ENCODE measurements at regions not wholly inside any gene's neighbourhood (a gene's known extent, or its start where the extent isn't known, plus 50 kb on each side); places are given as distances from the start of the nearest gene placed in this dataset.
"Not testable (repeated sequence)": the region's sequence is repeated elsewhere in the genome, so short reads cannot be mapped to it uniquely, and the experiment has no call there.

DNA sequence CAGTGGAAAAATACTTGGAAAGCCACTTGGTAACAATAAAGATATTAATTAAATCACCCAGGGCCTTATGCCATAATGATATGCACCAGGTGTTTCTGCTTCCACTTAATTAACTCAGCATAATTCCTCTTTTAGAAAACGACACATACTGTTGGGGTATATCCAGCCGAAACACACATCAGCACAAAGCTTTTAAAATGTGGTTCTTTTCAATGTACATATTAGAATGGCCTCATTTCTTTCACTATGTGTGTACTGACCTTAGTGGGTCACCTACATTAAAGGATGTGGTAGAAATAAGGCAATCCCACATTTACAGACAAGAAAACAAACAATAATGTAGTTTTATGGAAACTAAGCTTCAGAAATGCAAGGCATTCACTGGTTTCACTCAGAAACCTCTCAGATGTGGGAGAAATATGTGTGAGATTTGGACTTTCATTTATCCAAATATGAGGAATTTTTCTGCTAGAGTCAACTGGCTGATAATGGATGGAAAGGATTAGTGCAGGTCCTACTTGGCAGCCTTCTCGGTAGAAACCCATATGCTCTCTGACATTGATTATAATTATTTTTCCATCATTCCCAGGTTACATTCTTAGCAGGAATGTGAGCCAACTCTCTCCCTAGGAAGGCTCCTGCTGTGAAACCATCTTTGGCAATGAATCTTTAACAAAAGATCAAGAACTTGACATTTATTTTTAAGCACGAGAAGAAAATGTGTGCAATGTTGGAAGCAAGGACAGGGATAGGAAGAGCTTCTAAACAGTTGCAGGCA, 66.7 kb upstream of the DHX40 start:
- DNase-seq: no peak
- Histone ChIP-seq H3K36me3 (no peaks in the 10 kb centered on the region), H3K27ac (peak overlapping the region in 2 of 4 donors; percentile 31 to 86), H3K27me3 (no peaks in the 10 kb centered on the region), H3K4me3 (no peak overlapping the region), H3K9me3 (no peaks in the 10 kb centered on the region), H3K4me1 (peaks cover 0 to 14% (median 9%) of the 10 kb centered on the region in 4 donors)
- whole genome bisulfite sequencing, 2 donors: 78 to 87% methylated on average over 4 of the region's 4 CpGs
- no peak for TF ChIP-seq POLR2AphosphoS5 (IDR thresholded peaks at IDR 0.05)
- TF ChIP-seq, protein P1, sequence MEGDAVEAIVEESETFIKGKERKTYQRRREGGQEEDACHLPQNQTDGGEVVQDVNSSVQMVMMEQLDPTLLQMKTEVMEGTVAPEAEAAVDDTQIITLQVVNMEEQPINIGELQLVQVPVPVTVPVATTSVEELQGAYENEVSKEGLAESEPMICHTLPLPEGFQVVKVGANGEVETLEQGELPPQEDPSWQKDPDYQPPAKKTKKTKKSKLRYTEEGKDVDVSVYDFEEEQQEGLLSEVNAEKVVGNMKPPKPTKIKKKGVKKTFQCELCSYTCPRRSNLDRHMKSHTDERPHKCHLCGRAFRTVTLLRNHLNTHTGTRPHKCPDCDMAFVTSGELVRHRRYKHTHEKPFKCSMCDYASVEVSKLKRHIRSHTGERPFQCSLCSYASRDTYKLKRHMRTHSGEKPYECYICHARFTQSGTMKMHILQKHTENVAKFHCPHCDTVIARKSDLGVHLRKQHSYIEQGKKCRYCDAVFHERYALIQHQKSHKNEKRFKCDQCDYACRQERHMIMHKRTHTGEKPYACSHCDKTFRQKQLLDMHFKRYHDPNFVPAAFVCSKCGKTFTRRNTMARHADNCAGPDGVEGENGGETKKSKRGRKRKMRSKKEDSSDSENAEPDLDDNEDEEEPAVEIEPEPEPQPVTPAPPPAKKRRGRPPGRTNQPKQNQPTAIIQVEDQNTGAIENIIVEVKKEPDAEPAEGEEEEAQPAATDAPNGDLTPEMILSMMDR (IDR thresholded peaks at IDR 0.05): no peak
- TF ChIP-seq EP300 (IDR thresholded peaks at IDR 0.05): no peak
- no peak for TF ChIP-seq POLR2A (IDR thresholded peaks at IDR 0.05)
- intact Hi-C loops (cut with DNase I): no loop called here

DNA sequence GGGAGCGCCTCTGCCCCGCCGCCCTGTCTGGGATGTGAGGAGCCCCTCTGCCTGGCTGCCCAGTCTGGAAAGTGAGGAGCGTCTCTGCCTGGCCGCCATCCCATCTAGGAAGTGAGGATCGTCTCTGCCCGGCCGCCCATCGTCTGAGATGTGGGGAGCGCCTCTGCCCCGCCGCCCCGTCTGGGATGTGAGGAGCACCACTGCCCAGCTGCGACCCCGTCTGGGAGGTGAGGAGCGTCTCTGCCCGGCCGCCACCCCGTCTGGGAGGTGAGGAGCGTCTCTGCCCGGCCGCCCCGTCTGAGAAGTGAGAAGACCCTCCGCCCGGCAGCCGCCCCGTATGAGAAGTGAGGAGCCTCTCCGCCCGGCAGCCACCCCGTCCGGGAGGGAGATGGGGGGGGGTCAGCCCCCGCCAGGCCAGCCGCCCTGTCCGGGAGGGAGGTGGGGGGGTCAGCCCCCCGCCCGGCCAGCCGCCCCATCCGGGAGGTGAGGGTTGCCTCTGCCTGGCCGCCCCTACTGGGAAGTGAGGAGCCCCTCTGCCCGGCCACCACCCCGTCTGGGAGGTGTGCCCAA, 65.2 kb upstream of the DHX40 start:
- Histone ChIP-seq H3K27ac (peak overlapping the region in 1 of 4 donors; percentile 86), H3K4me1 (peaks cover 0 to 14% (median 9%) of the 10 kb centered on the region in 4 donors)
- H3K4me3 ChIP-seq; DNase-seq; H3K27me3 ChIP-seq; intact Hi-C loops (cut with DNase I); H3K36me3 ChIP-seq; H3K9me3 ChIP-seq: not testable (repeated sequence)
- 95 to 96% methylated on average over 41 of the region's 41 CpGs for WGBS, 2 donors

DNA sequence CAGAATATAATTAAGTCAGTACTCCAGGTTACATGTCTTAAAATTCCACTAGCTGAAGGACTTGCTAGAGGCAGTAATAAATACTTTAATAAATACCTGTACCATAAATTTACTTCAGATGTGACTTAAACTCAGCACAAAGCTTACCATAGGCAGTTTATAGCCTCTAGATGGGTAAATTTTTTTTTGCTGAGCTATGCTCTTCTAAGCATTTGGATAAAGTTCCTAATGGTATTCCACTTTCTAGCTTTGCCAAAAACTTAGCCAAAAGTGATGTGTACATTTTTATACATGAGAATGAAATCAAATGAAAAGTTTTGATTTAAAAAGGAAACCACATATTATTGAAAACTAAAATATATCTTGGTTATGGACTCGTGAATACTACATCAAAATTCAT, 63.7 kb upstream of the DHX40 start:
- WGBS, 2 donors: 77 to 79% methylated on average over 1 of the region's 1 CpG
- no peak for DNase-seq
- intact Hi-C loops (cut with DNase I): no loop called here

DNA sequence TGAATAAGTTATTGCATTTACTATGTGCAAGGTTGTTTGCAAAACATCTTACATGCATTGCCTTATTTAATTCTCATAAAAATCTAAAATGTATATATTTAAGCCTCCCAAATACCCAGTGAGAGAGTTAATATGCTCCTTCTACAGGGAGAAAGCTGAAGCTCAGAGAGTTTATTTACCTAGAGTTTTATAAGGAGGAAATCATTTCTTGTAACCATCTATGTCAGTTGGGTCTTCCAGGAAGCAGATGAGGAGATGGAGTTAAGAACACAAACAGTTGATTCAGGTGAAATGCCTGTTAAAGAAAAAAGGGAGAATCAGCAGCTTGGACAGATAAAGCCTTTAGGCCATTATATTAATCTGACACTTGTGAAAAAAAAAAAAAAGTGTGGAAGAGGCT, 62.6 kb upstream of the DHX40 start:
- H3K4me1 ChIP-seq: peaks cover 0 to 14% (median 9%) of the 10 kb centered on the region in 4 donors
- H3K4me3 ChIP-seq: no peak overlapping the region
- intact Hi-C loops (cut with DNase I): no loop called here
- TF ChIP-seq, protein P1 (IDR thresholded peaks at IDR 0.05): no peak
- TF ChIP-seq EP300 (IDR thresholded peaks at IDR 0.05): no peak
- no peak for TF ChIP-seq POLR2AphosphoS5 (IDR thresholded peaks at IDR 0.05)
- TF ChIP-seq POLR2A (IDR thresholded peaks at IDR 0.05): no peak
- H3K9me3 ChIP-seq: no peaks in the 10 kb centered on the region
- no peaks in the 10 kb centered on the region for H3K27me3 ChIP-seq
- H3K27ac ChIP-seq: no peak overlapping the region
- no peak for DNase-seq
- H3K36me3 ChIP-seq: no peaks in the 10 kb centered on the region

More for the DNA sequence above, 63.7 kb upstream of the DHX40 start:
- Histone ChIP-seq H3K4me1 (peaks cover 0 to 14% (median 9%) of the 10 kb centered on the region in 4 donors), H3K4me3 (no peak overlapping the region), H3K9me3 (no peaks in the 10 kb centered on the region), H3K36me3 (no peaks in the 10 kb centered on the region), H3K27me3 (no peaks in the 10 kb centered on the region), H3K27ac (no peak overlapping the region)
- TF ChIP-seq EP300 (IDR thresholded peaks at IDR 0.05) (no peak), POLR2A (IDR thresholded peaks at IDR 0.05) (no peak), POLR2AphosphoS5 (IDR thresholded peaks at IDR 0.05) (no peak)
- TF ChIP-seq, protein P1 (IDR thresholded peaks at IDR 0.05): no peak

DNA sequence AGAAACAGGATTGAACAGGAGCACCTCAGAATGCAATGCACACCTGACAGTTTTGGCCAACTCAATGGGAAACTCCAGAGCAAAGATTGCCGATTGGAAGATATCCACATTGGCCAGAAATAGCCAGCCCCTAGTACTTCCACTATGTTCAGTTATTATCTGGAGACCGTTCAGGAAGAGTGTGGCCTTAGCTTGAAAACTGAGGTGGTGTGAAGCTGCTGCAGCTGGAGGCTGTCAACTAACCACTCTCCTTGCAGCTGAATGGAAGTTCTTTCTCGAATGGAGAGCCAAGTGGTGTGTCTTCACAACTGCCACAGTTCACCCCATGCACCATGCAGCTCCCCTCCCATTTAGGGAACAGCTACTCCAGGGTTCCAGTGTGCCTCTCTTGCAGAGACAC, 61.9 kb upstream of the DHX40 start:
- TF ChIP-seq POLR2AphosphoS5 (IDR thresholded peaks at IDR 0.05) (no peak), EP300 (IDR thresholded peaks at IDR 0.05) (no peak), POLR2A (IDR thresholded peaks at IDR 0.05) (no peak)
- TF ChIP-seq, protein P1 (IDR thresholded peaks at IDR 0.05): no peak
- H3K4me3 ChIP-seq: no peak overlapping the region
- intact Hi-C loops (cut with DNase I): no loop called here
- WGBS, 2 donors: 82 to 84% methylated on average over 3 of the region's 3 CpGs
- no peak for DNase-seq
- H3K9me3 ChIP-seq: no peaks in the 10 kb centered on the region
- peaks cover 0 to 10% (median 7%) of the 10 kb centered on the region in 4 donors for H3K4me1 ChIP-seq
- no peak overlapping the region for H3K27ac ChIP-seq
- H3K36me3 ChIP-seq: no peaks in the 10 kb centered on the region
- H3K27me3 ChIP-seq: no peaks in the 10 kb centered on the region
